Esophagus squamous epithelium (tissue), 4 donors: ENCODE measurements at regions not wholly inside any gene's neighbourhood (a gene's known extent, or its start where the extent isn't known, plus 50 kb on each side); places are given as distances from the start of the nearest gene placed in this dataset.

Experiments
- POLR2A ChIP-seq, 4 donors: fragments of 450-650 bp; IDR thresholded peaks; one replicate each; pipeline ENCODE4 v1.6.1; 2017; ENCODE audit warnings: antibody characterized with exemption in 4 of 4, mild to moderate bottlenecking in 4 of 4, moderate library complexity in 3 of 4
- TF ChIP-seq, protein P1 (sequence below), 6 experiments: fragments of 450-650 bp in 4 of 6; fragments of 200-600 bp in 2 of 6; sonication (generic) in 2 of 6; IDR thresholded peaks; one replicate each; pipeline ENCODE4 v1.5.1; 2016 to 2019; ENCODE audit warnings: antibody characterized with exemption in 6 of 6, mild to moderate bottlenecking in 4 of 6, moderate library complexity in 4 of 6

DNA sequence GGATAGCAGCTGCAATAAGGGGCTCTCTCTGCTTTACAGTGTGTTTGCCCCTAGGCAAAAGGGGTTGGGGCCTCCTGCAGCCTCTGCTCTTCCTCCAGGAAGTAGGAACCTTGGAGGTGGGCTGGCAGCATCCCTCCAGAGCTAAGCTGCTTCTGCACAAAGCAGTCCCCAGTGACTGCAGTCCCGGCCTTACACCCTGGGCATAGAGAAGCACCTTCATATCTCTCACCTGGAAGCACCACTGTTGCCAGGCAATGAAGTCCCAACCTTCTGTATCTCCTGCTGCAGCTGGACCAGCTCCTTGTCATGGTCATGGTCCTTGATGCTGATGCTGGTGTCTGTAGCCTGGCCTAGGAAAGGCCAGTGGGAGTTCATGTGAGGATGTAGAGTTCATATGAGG is 171.1 kb upstream of the TET2 start:
- no peak for TF ChIP-seq POLR2A (IDR thresholded peaks at IDR 0.05)
- TF ChIP-seq, protein P1, sequence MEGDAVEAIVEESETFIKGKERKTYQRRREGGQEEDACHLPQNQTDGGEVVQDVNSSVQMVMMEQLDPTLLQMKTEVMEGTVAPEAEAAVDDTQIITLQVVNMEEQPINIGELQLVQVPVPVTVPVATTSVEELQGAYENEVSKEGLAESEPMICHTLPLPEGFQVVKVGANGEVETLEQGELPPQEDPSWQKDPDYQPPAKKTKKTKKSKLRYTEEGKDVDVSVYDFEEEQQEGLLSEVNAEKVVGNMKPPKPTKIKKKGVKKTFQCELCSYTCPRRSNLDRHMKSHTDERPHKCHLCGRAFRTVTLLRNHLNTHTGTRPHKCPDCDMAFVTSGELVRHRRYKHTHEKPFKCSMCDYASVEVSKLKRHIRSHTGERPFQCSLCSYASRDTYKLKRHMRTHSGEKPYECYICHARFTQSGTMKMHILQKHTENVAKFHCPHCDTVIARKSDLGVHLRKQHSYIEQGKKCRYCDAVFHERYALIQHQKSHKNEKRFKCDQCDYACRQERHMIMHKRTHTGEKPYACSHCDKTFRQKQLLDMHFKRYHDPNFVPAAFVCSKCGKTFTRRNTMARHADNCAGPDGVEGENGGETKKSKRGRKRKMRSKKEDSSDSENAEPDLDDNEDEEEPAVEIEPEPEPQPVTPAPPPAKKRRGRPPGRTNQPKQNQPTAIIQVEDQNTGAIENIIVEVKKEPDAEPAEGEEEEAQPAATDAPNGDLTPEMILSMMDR (IDR thresholded peaks at IDR 0.05) = no peak
